Ishikawa (cell line): ENCODE measurements at regions not wholly inside any gene's neighbourhood (a gene's known extent, or its start where the extent isn't known, plus 50 kb on each side); places are given as distances from the start of the nearest gene placed in this dataset.

Experiments used
- CEBPB ChIP-seq: IDR thresholded peaks from 2 replicates; pipeline ENCODE4 v1.6.1; 2012
- CREB1 ChIP-seq: IDR thresholded peaks from 2 replicates; pipeline ENCODE4 v1.6.1; 2012; ENCODE audit warnings: low read depth
- EGR1 ChIP-seq: IDR thresholded peaks from 2 replicates; pipeline ENCODE4 v1.6.1; 2012
- EP300 ChIP-seq: IDR thresholded peaks from 2 replicates; pipeline ENCODE4 v1.6.1; 2012; ENCODE audit warnings: borderline replicate concordance
- FOXM1 ChIP-seq: IDR thresholded peaks from 2 replicates; pipeline ENCODE4 v1.6.1; 2012; ENCODE audit warnings: low read depth, borderline replicate concordance
- MAX ChIP-seq: IDR thresholded peaks from 2 replicates; pipeline ENCODE4 v1.6.1; 2012
- NFIC ChIP-seq: IDR thresholded peaks from 2 replicates; pipeline ENCODE4 v1.6.1; 2012
- RAD21 ChIP-seq: IDR thresholded peaks from 2 replicates; pipeline ENCODE4 v1.6.1; 2012; ENCODE audit warnings: low read depth
- REST ChIP-seq: IDR thresholded peaks from 2 replicates; pipeline ENCODE4 v1.6.1; 2012; ENCODE audit warnings: low read depth, mild to moderate bottlenecking
- TAF1 ChIP-seq: IDR thresholded peaks from 2 replicates; pipeline ENCODE4 v1.6.1; 2012; ENCODE audit warnings: low read depth, mild to moderate bottlenecking
- TCF12 ChIP-seq: IDR thresholded peaks from 2 replicates; pipeline ENCODE4 v1.6.1; 2012; ENCODE audit warnings: low read depth
- TEAD4 ChIP-seq: IDR thresholded peaks from 2 replicates; pipeline ENCODE4 v1.6.1; 2012
- USF1 ChIP-seq: IDR thresholded peaks from 2 replicates; pipeline ENCODE4 v1.6.1; 2012
- YY1 ChIP-seq: IDR thresholded peaks from 2 replicates; pipeline ENCODE4 v1.6.1; 2012; ENCODE audit warnings: low read depth
- ZBTB7A ChIP-seq: IDR thresholded peaks from 2 replicates; pipeline ENCODE4 v1.6.1; 2012; ENCODE audit warnings: low read depth

GRCh38 chr1:67540733-67541125 lies 110.5 kb upstream of the SERBP1 start:
- no peak for TF ChIP-seq TAF1
- TF ChIP-seq NFIC, result no peak
- TF ChIP-seq TCF12, result no peak
- TF ChIP-seq FOXM1, result no peak
- no peak for TF ChIP-seq CREB1
- TF ChIP-seq USF1, result no peak
- no peak for TF ChIP-seq EGR1
- TF ChIP-seq MAX, result no peak
- TF ChIP-seq REST, result no peak
- TF ChIP-seq CEBPB, result no peak
- TF ChIP-seq ZBTB7A, result no peak
- no peak for TF ChIP-seq EP300
- no peak for TF ChIP-seq YY1
- no peak for TF ChIP-seq TEAD4
- no peak for TF ChIP-seq RAD21

DNA sequence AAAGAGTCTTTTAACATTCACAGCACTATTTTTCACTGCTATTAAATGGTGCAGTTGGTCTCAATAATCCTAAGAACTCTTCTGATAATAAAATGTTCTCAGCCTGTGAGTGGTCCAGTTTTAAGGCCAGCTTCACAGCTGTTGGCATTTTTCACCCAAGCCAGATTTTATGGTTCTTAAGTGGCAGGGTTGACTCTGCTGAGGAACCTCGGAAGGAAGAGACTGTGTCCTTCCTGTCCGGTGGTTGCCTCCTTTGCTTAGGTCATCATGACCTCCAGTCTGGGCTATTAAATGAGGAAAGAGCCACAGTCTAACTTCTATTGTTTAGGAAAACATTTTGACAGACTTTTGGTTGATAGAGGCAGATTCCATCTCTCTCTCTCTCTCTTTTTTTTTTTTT lies 112.5 kb upstream of the SERBP1 start:
- TF ChIP-seq FOXM1, result no peak
- TF ChIP-seq CEBPB, result no peak
- no peak for TF ChIP-seq ZBTB7A
- TF ChIP-seq MAX, result no peak
- TF ChIP-seq CREB1, result no peak
- TF ChIP-seq REST, result no peak
- TF ChIP-seq EP300, result no peak
- no peak for TF ChIP-seq USF1
- TF ChIP-seq NFIC, result no peak
- no peak for TF ChIP-seq TCF12
- no peak for TF ChIP-seq TEAD4
- no peak for TF ChIP-seq EGR1
- TF ChIP-seq YY1, result no peak

- no peak for TF ChIP-seq EGR1
- TF ChIP-seq FOXM1, result no peak
- TF ChIP-seq CREB1, result no peak
- no peak for TF ChIP-seq REST
- TF ChIP-seq TEAD4, result no peak
- TF ChIP-seq RAD21, result no peak
- TF ChIP-seq MAX, result no peak
- TF ChIP-seq YY1, result no peak
Measured at GRCh38 chr1:67544921-67545320, 114.7 kb upstream of the SERBP1 start.

- no peak for TF ChIP-seq EGR1
- TF ChIP-seq MAX, result no peak
- TF ChIP-seq TEAD4, result no peak
- TF ChIP-seq ZBTB7A, result no peak
Measured at GRCh38 chr1:67545364-67545763, 115.2 kb upstream of the SERBP1 start.

GRCh38 chr1:67551375-67551774 lies 121.2 kb upstream of the SERBP1 start:
- TF ChIP-seq USF1 (no peak), FOXM1 (no peak), TAF1 (no peak), TCF12 (no peak), TEAD4 (no peak), NFIC (no peak), MAX (no peak), ZBTB7A (no peak), RAD21 (no peak), CREB1 (no peak), EGR1 (no peak), REST (no peak), CEBPB (no peak), EP300 (no peak), YY1 (no peak)
